Naive thymus-derived CD8-positive, alpha-beta T cell (primary cell): ENCODE measurements at regions not wholly inside any gene's neighbourhood (a gene's known extent, or its start where the extent isn't known, plus 50 kb on each side); places are given as distances from the start of the nearest gene placed in this dataset.

Experiments used
- ATAC-seq, 2 donors: fragments of 150-1000 bp; cut with Tn5 transposase in 1 of 2; sonication (Bioruptor Pico), chemical (Tn5 transposase) in 1 of 2; 1 replicate in 1 of 2; 2 replicates in 1 of 2; pipeline ENCODE4 v1.10.0; 2021; ENCODE audit warnings: mild to moderate bottlenecking in 2 of 2, moderate library complexity in 2 of 2
- POLR2A ChIA-PET: fragments of 350-600 bp; sonication (Branson Sonifier 250); formaldehyde crosslinking; loops from one replicate; lab custom pipeline; 2021; ENCODE audit warnings: antibody characterized with exemption; lab: Charles Lee
- DNase-seq, 10 donors: peaks; one replicate each; pipeline versions ENCODE4 v3.0.0 to v3.0.0-alpha.2; 2020 to 2022
- H3K27ac Mint-ChIP-seq, 10 donors: one replicate each; pipeline ENCODE4 v1.8.0; 2020 to 2022; ENCODE audit warnings: mild to moderate bottlenecking in 10 of 10, mixed read lengths in 10 of 10, moderate library complexity in 4 of 10, inconsistent platforms in 1 of 10
- H3K27me3 Mint-ChIP-seq, 5 donors: one replicate each; pipeline ENCODE4 v1.8.0; 2021 to 2022; ENCODE audit warnings: mixed read lengths in 5 of 5
- H3K36me3 Mint-ChIP-seq, 3 donors: one replicate each; pipeline ENCODE4 v1.8.0; 2020 to 2022; ENCODE audit warnings: mixed read lengths in 3 of 3, mild to moderate bottlenecking in 2 of 3, inconsistent platforms in 1 of 3
- H3K4me1 Mint-ChIP-seq, 4 donors: one replicate each; pipeline ENCODE4 v1.8.0; 2021 to 2022; ENCODE audit warnings: mixed read lengths in 4 of 4
- H3K4me3 Mint-ChIP-seq, 10 donors: one replicate each; pipeline ENCODE4 v1.8.0; 2020 to 2022; ENCODE audit warnings: mild to moderate bottlenecking in 10 of 10, mixed read lengths in 10 of 10, moderate library complexity in 6 of 10, inconsistent platforms in 1 of 10
- H3K9me3 Mint-ChIP-seq, 9 donors: one replicate each; pipeline ENCODE4 v1.8.0; 2020 to 2022; ENCODE audit warnings: mixed read lengths in 9 of 9, mild to moderate bottlenecking in 3 of 9, inconsistent platforms in 1 of 9, moderate library complexity in 1 of 9

GRCh38 chr4:131408102-131408501 lies 1741.0 kb upstream of the PCDH10 start:
- POLR2A ChIA-PET, result no interaction called here
- ATAC-seq, result no peak
- peaks cover 0 to 7% (median 0%) of the 10 kb centered on the region in 3 donors for H3K36me3 Mint-ChIP-seq

GRCh38 chr4:131411393-131411792 lies 1737.7 kb upstream of the PCDH10 start:
- H3K4me1 Mint-ChIP-seq, result no peaks in the 10 kb centered on the region
- no peak overlapping the region for H3K27ac Mint-ChIP-seq
- POLR2A ChIA-PET, result no interaction called here
- H3K4me3 Mint-ChIP-seq, result no peak overlapping the region
- H3K27me3 Mint-ChIP-seq, result peaks cover 0 to 2% (median 0%) of the 10 kb centered on the region in 5 donors
- ATAC-seq (no peak), DNase-seq (no peak)
- peaks cover 0 to 7% (median 0%) of the 10 kb centered on the region in 3 donors for H3K36me3 Mint-ChIP-seq
- peaks cover 0 to 17% (median 3%) of the 10 kb centered on the region in 9 donors for H3K9me3 Mint-ChIP-seq

More at GRCh38 chr4:131408102-131408501, 1741.0 kb upstream of the PCDH10 start:
- Mint-ChIP-seq H3K27ac (no peak overlapping the region), H3K27me3 (no peaks in the 10 kb centered on the region), H3K4me3 (no peak overlapping the region), H3K4me1 (no peaks in the 10 kb centered on the region), H3K9me3 (peaks cover 0 to 12% (median 3%) of the 10 kb centered on the region in 9 donors)
- no peak for DNase-seq

- ATAC-seq (no peak), DNase-seq (no peak)
- peaks cover 0 to 23% (median 5%) of the 10 kb centered on the region in 9 donors for H3K9me3 Mint-ChIP-seq
- peaks cover 0 to 1% (median 0%) of the 10 kb centered on the region in 3 donors for H3K36me3 Mint-ChIP-seq
- H3K4me1 Mint-ChIP-seq, result no peaks in the 10 kb centered on the region
- H3K4me3 Mint-ChIP-seq, result no peak overlapping the region
- POLR2A ChIA-PET, result no interaction called here
- peaks cover 0 to 1% (median 0%) of the 10 kb centered on the region in 5 donors for H3K27me3 Mint-ChIP-seq
- H3K27ac Mint-ChIP-seq, result no peak overlapping the region
These were observed 1729.9 kb upstream of the PCDH10 start for GRCh38 chr4:131419147-131419546.

- no peak for DNase-seq
- H3K9me3 Mint-ChIP-seq, result peaks cover 4 to 44% (median 17%) of the 10 kb centered on the region in 9 donors
- POLR2A ChIA-PET, result no interaction called here
- no peak overlapping the region for H3K27ac Mint-ChIP-seq
- ATAC-seq, result no peak
- no peak overlapping the region for H3K4me3 Mint-ChIP-seq
- no peaks in the 10 kb centered on the region for H3K27me3 Mint-ChIP-seq
- H3K4me1 Mint-ChIP-seq, result peaks cover 0 to 3% (median 0%) of the 10 kb centered on the region in 4 donors
- H3K36me3 Mint-ChIP-seq, result peaks cover 0 to 1% (median 0%) of the 10 kb centered on the region in 3 donors
These were observed 1722.9 kb upstream of the PCDH10 start for GRCh38 chr4:131426023-131426758.

- Mint-ChIP-seq H3K27ac (no peak overlapping the region), H3K4me1 (peaks cover 0 to 3% (median 0%) of the 10 kb centered on the region in 4 donors), H3K4me3 (no peak overlapping the region), H3K27me3 (no peaks in the 10 kb centered on the region), H3K36me3 (no peaks in the 10 kb centered on the region), H3K9me3 (peaks cover 4 to 39% (median 13%) of the 10 kb centered on the region in 9 donors)
- DNase-seq (no peak), ATAC-seq (no peak)
- POLR2A ChIA-PET, result no interaction called here
These were observed 1722.1 kb upstream of the PCDH10 start for GRCh38 chr4:131427000-131427399.

- Mint-ChIP-seq H3K9me3 (peaks cover 0 to 38% (median 15%) of the 10 kb centered on the region in 9 donors), H3K27me3 (no peaks in the 10 kb centered on the region), H3K27ac (no peak overlapping the region), H3K4me1 (peaks cover 0 to 4% (median 0%) of the 10 kb centered on the region in 4 donors), H3K4me3 (no peak overlapping the region), H3K36me3 (no peaks in the 10 kb centered on the region)
- DNase-seq (no peak), ATAC-seq (no peak)
- POLR2A ChIA-PET, result no interaction called here
These were observed 1718.8 kb upstream of the PCDH10 start for GRCh38 chr4:131430302-131430701.

GRCh38 chr4:131441004-131441688 lies 1707.9 kb upstream of the PCDH10 start:
- H3K4me3 Mint-ChIP-seq, result no peak overlapping the region
- H3K4me1 Mint-ChIP-seq, result no peaks in the 10 kb centered on the region
- no peaks in the 10 kb centered on the region for H3K27me3 Mint-ChIP-seq
- H3K9me3 Mint-ChIP-seq, result peaks cover 0 to 37% (median 11%) of the 10 kb centered on the region in 9 donors
- no peaks in the 10 kb centered on the region for H3K36me3 Mint-ChIP-seq
- POLR2A ChIA-PET, result no interaction called here
- ATAC-seq (no peak), DNase-seq (no peak)
- H3K27ac Mint-ChIP-seq, result no peak overlapping the region

- Mint-ChIP-seq H3K27ac (no peak overlapping the region), H3K36me3 (no peaks in the 10 kb centered on the region), H3K4me1 (no peaks in the 10 kb centered on the region), H3K27me3 (no peaks in the 10 kb centered on the region), H3K9me3 (peaks cover 0 to 5% (median 0%) of the 10 kb centered on the region in 9 donors), H3K4me3 (no peak overlapping the region)
- ATAC-seq (no peak), DNase-seq (no peak)
- POLR2A ChIA-PET, result no interaction called here
These were observed 1701.2 kb upstream of the PCDH10 start for GRCh38 chr4:131447883-131448282.

GRCh38 chr4:131450572-131451209 lies 1698.4 kb upstream of the PCDH10 start:
- Mint-ChIP-seq H3K9me3 (peaks cover 0 to 9% (median 3%) of the 10 kb centered on the region in 9 donors), H3K4me1 (no peaks in the 10 kb centered on the region), H3K27ac (no peak overlapping the region), H3K4me3 (no peak overlapping the region), H3K27me3 (no peaks in the 10 kb centered on the region), H3K36me3 (no peaks in the 10 kb centered on the region)
- no peak for ATAC-seq
- POLR2A ChIA-PET, result no interaction called here
- no peak for DNase-seq

- Mint-ChIP-seq H3K27ac (no peak overlapping the region), H3K27me3 (no peaks in the 10 kb centered on the region), H3K4me1 (no peaks in the 10 kb centered on the region), H3K9me3 (peaks cover 0 to 15% (median 7%) of the 10 kb centered on the region in 9 donors), H3K36me3 (no peaks in the 10 kb centered on the region), H3K4me3 (no peak overlapping the region)
- POLR2A ChIA-PET, result no interaction called here
- ATAC-seq (no peak), DNase-seq (peak in 1 of 10 donors; percentile 14)
These were observed 1689.5 kb upstream of the PCDH10 start for GRCh38 chr4:131459430-131460101.

GRCh38 chr4:131470360-131470759 lies 1678.7 kb upstream of the PCDH10 start:
- H3K27ac Mint-ChIP-seq, result no peak overlapping the region
- ATAC-seq (no peak), DNase-seq (no peak)
- H3K4me1 Mint-ChIP-seq, result no peaks in the 10 kb centered on the region
- H3K4me3 Mint-ChIP-seq, result no peak overlapping the region
- no peaks in the 10 kb centered on the region for H3K27me3 Mint-ChIP-seq
- peaks cover 0 to 9% (median 0%) of the 10 kb centered on the region in 9 donors for H3K9me3 Mint-ChIP-seq
- POLR2A ChIA-PET, result no interaction called here
- H3K36me3 Mint-ChIP-seq, result no peaks in the 10 kb centered on the region

- Mint-ChIP-seq H3K9me3 (peaks cover 0 to 12% (median 3%) of the 10 kb centered on the region in 9 donors), H3K27me3 (no peaks in the 10 kb centered on the region), H3K4me3 (no peak overlapping the region), H3K27ac (no peak overlapping the region), H3K4me1 (no peaks in the 10 kb centered on the region), H3K36me3 (no peaks in the 10 kb centered on the region)
- POLR2A ChIA-PET, result no interaction called here
- DNase-seq, result no peak
- no peak for ATAC-seq
These were observed 1660.3 kb upstream of the PCDH10 start for GRCh38 chr4:131488772-131489171.
